Stromal cell of bone marrow (primary cell): ENCODE measurements at regions not wholly inside any gene's neighbourhood (a gene's known extent, or its start where the extent isn't known, plus 50 kb on each side); places are given as distances from the start of the nearest gene placed in this dataset.

Experiments
- DNase-seq: peaks from one replicate; pipeline ENCODE4 v3.0.0-alpha.2; 2012; ENCODE audit warnings: low read depth

DNA sequence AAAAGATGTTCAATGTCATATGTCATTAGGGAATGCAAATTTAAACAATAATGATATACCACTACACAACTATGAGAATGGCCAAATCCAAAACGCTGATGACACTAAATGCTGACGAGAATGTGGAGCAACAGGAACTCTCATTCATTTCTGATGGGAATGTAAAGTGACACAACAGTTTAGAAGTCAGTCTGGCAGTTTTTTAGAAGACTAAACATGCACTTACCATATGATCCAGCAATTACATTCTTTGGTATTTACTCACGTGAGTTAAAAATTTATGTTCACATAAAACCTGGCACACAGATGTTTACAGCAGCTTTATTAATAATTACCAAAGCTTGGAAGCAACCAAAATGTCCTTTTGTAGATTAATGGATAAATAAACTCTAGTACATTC is 110.4 kb upstream of the C1orf21 start:
- no peak for DNase-seq

- no peak for DNase-seq
These were observed 106.8 kb upstream of the C1orf21 start for GRCh38 chr1:184279911-184280458.

DNA sequence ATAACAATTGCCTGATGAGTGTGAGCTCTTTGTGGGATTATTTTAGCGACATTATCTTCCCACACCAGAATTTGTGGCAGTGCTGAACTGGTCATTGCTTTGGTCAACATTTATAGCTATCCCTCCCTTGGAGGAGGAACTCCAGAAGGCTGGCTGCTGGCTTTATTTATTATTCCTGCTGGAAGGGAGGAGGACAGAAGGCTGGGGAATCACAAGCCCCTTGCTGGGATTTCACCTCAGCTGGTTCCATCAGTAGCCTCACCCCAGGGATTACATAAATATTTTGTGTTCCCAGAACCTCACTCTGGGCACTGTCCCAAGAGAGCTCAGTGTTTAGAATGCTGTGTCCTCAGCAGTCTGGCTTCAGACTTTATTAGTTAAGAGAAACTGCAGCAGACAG is 102.8 kb upstream of the C1orf21 start:
- no peak for DNase-seq

DNA sequence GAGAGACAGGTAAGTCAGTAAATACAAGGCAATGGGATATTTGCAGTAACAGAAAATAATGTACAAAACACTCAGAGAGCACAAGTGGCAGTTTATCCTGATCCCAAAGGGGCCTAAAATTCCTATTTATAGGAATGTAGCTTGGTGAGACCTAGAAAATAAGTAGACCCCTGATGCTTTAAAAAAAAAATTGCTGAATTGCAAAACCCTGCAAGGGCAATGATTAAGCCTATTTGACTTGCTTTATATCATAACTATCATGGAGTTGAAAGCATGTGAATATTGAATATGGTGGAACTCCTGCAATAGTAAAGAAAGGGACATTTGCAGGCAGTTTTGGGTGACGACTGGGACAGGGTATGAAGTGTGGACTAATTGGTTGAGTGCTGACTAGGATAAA is 101.9 kb upstream of the C1orf21 start:
- DNase-seq: no peak

DNA sequence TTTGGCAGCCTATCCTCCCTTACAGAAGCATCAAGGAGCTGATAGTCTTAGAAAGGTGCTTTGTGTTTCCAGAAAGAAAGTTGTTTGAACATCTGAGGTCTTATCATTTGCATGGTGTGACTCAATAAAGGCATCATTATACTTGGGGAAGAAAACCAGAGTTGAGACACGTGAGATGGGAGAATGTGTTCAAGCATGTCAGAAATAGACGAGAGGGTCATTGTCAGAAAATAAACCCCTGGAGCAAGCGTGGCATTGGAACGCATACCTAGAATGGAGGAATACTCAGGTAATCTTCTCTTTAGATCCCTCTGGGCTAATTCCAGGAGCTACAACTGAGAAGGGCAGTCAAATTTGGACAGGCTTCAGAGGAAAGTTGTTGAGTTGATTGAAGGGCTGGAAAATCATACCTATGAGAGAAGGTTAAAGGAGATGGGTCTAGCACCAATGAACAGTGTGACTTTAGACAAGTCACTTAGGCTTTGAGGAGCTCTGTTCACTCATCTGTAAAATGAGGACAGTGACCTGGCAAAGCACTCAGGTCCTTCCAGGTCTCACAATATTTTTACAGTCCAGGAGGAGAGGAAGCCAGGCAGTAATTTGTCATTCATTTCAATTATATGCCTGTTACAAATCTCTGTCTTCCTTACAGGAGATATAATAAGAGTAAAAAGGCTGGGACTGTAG is 101.3 kb upstream of the C1orf21 start:
- no peak for DNase-seq

DNA sequence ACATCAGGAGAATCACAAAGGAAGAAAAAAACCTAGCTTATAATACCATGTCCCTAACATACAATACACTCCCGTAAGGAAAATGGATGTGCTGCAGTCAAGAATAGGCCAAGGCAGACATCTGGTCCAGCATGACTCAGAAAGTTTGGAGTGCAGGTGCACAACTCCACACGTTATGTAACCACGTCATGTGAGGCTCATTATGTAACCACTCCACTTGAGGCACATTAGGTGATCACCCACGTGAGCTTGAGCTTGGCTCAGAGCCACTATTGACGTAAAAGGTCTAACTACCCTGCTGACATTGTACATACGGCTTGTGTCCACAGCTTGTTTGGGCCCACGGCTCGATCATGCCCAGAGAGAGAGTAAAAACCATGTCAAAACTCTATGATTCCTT is 99.8 kb upstream of the C1orf21 start:
- no peak for DNase-seq

- DNase-seq: no peak
These were observed 96.8 kb upstream of the C1orf21 start for GRCh38 chr1:184289825-184290550.

- DNase-seq: no peak
These were observed 95.1 kb upstream of the C1orf21 start for GRCh38 chr1:184291701-184292100.

- no peak for DNase-seq
These were observed 94.7 kb upstream of the C1orf21 start for GRCh38 chr1:184292101-184292500.

DNA sequence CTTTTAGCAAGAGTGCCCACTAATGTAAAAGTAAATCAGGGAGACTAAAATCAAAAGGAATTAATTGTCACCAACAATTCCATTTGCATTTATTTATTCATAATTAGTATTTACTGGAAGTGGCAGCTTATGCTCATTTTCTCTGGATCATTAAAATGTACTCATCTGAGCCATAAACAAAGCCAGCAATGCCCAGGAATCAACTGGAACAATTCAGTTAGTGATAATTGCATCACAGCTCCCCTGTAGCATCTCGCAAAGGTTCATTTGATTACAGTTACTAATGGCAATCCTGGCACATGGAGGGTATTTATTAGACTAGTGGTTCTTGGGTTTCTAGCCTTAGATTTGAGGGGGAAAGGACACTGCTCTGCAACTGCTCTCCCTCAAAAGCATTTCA is 92.7 kb upstream of the C1orf21 start:
- no peak for DNase-seq

GRCh38 chr1:184296466-184297243 is 90.2 kb upstream of the C1orf21 start:
- peak; percentile 96 for DNase-seq

DNA sequence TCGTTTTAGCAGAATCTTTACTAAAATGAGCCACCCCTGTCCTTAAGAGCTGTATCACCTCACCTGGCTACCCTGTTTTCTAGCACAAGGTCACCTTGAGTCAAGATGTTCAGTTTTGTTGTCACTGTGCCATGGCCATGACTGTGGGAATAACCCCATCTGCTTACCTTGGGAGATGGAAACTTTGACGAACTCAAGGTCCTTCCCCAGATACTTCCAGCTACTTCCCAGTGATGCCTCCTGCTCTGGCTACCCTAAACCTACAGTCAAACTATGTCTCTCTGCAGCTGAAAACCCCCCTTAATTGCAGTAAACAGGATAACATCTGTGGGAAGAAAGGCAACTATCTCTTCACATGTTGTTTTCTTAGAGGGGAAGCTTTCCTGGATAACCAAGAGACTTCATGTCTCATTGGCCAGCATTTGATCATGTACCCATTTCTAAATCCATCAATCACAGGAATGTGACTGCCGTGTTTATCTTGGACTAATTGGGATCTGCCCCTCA is 89.5 kb upstream of the C1orf21 start:
- no peak for DNase-seq

GRCh38 chr1:184298440-184299405 is 88.1 kb upstream of the C1orf21 start:
- DNase-seq: no peak

DNA sequence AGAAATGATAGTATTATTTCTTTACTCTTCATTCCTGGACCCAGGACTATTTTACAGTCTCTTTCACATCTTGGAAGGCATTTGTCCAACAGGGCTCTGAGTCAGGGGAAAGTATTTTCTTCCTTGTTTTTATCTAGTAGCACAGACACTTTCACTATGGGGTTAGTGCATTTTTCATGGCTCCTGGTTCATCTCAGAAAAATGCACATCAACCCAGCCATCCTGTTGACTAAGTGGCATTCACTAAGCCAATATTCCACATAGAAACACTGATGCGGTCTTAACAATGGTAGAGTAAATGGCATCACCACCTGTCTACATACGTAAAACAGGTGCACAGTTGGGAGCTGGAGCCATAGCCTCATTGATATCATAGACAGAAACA is 87.4 kb upstream of the C1orf21 start:
- peak; percentile 74 for DNase-seq

GRCh38 chr1:184299796-184300195 is 87.0 kb upstream of the C1orf21 start:
- DNase-seq: no peak

DNA sequence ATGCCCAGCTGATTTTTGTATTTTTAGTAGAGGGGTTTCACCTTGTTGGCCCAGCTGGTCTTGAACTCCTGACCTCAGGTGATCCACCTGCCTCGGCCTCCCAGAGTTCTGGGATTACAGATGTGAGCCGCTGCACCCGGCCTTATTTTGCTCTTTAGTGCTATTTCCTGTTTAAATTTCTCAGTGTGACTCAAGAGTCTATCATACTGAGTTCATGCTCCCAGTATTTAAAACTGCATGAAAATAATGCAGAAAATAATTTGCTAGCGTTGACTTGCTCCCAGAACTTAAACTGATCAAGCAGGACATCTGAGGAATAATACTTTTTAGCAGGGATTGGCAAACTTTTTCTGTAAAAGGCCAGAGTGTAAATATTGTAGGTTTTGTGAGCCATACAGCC is 86.4 kb upstream of the C1orf21 start:
- no peak for DNase-seq

- no peak for DNase-seq
These were observed 85.6 kb upstream of the C1orf21 start for GRCh38 chr1:184301227-184301626.

DNA sequence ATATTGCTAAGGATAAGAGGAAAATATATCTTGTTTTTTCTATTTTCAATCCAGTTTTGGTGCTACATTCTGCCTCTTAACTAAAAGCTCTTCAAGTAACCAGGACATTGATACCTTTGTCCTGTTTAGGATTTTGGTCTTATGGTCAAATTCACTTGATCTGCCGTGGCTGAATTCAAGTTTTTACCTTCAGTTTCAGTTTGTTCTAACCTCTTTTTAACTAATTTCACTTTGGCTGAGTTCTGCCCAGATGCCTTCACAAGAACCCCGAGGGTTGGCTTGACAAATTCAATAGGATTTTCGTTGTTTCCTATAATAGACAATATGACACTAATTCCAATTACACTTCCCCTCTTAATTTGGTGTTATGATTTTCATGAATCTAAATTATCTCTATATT is 84.5 kb upstream of the C1orf21 start:
- no peak for DNase-seq

DNA sequence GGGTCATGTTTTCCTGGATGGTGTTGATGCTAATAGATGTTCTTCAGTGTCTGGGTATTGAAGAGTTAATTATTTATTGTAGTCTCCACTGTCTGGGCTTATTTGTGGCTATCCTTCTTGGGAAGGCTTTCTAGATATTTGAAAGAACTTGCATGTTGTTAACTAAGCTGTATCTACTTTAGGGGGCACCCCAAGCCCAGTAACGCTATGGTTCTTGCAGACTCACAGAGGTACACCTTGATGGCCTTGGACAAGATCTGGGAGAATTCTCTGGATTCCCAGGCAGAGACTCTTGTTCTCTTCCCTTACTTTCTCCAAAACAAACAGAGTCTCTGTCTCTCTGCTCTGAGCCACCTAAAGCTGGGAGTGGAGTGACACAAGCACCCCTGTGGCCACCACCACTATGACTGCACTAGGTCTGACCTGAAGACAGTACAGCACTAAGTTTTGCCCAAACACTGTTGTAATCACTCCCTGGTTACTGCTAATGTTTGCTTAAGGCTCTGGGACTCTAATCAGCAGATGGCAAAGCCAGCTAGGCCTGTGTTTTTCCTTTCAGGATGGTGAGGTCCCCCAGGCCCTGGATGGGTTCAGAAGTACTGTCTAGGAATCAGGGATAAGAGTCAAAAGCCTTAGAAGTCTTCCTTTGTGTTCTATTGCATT is 76.5 kb upstream of the C1orf21 start:
- DNase-seq: no peak

DNA sequence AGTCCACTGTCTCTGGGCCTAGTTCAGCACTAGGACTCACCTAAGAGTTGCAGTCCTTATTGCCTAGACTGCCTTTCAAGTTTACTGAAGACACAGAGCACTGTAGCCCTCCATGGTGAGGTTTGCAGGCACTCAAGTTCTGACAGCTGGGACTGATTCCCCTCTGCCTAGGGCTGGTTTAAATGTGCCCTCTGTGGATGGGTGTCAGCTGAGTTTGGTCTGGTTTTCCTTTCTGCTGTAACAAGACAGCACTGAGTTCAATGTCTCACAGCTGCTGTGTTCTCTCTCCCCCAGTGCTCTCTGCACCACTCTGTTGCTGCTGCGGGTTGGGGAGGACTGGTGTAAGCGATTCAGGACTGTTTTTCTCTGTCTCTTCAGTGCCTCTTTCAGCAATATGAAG is 75.2 kb upstream of the C1orf21 start:
- DNase-seq: no peak

DNA sequence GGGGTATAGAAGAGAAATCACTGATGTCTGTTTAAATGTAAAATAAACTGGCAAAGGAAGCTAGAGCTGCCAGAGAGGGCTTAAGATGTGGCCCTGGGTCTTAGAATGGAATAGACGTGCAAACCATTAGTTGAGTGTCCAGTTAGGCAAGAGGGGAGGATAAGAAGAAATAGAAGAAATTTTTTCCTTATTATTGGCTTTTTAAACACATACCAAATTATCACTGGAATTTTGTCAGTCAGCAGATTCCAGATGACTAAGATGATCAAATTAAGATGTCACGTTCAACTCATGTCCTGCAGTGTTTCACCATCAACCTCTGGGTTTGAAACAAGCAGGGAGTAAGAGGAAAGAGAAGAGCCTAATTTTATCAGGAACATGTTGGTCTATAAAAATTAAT is 71.6 kb upstream of the C1orf21 start:
- peak; percentile 34 for DNase-seq
